K562 (cell line): ENCODE measurements at regions not wholly inside any gene's neighbourhood (a gene's known extent, or its start where the extent isn't known, plus 50 kb on each side); places are given as distances from the start of the nearest gene placed in this dataset.

ENCODE experiments used
- CHCHD3 ChIP-seq: fragments of 250-450 bp; sonication (Bioruptor Pico); IDR thresholded peaks from 2 replicates; pipeline ENCODE4 v2.1.2; 2022; ENCODE audit warnings: mild to moderate bottlenecking
- CREB1 ChIP-seq, 2 experiments: sonication (generic) in 1 of 2; formaldehyde crosslinking in 1 of 2; IDR thresholded peaks; 2 replicates each; pipeline versions ENCODE4 v1.6.1 to v1.8.0; 2012 to 2022; ENCODE audit warnings: inconsistent platforms in 1 of 2, mild to moderate bottlenecking in 1 of 2, missing genetic modification reagents in 1 of 2, moderate library complexity in 1 of 2
- HMG20B ChIP-seq: fragments of 250-450 bp; sonication (Bioruptor Pico); IDR thresholded peaks from 2 replicates; pipeline ENCODE4 v1.5.0; 2021; ENCODE audit warnings: mild to moderate bottlenecking
- MECOM ChIP-seq: fragments of 250-450 bp; sonication (Bioruptor Pico); IDR thresholded peaks from 2 replicates; pipeline ENCODE4 v1.8.0; 2022; ENCODE audit warnings: inconsistent platforms
- MGA ChIP-seq: fragments of 450-650 bp; IDR thresholded peaks from 2 replicates; pipeline ENCODE4 v1.6.1; 2016; ENCODE audit warnings: mild to moderate bottlenecking, moderate library complexity
- RHOXF2B ChIP-seq: fragments of 250-450 bp; sonication (Bioruptor Pico); conservative IDR thresholded peaks from 2 replicates; pipeline ENCODE4 v1.5.1; 2021
- SIN3A ChIP-seq, 2 experiments: fragments of 150-350 bp in 1 of 2; IDR thresholded peaks; 2 replicates each; pipeline ENCODE4 v1.6.1; 2011 to 2016; ENCODE audit warnings: borderline replicate concordance in 2 of 2, low read depth in 2 of 2, low read length in 2 of 2, mild to moderate bottlenecking in 2 of 2, moderate library complexity in 2 of 2; ENCODE audit not compliant: control insufficient read depth in 1 of 2
- STAT6 ChIP-seq: sonication (generic); formaldehyde crosslinking; IDR thresholded peaks from 2 replicates; pipeline ENCODE4 v1.8.1; 2023; ENCODE audit warnings: mild to moderate bottlenecking, missing genetic modification reagents
- VEZF1 ChIP-seq: fragments of 200-800 bp; sonication (Bioruptor generic); IDR thresholded peaks from 2 replicates; pipeline ENCODE4 v1.6.1; 2017; ENCODE audit warnings: missing genetic modification characterization, missing compliant biosample characterization
- ZBTB26 ChIP-seq: fragments of 450-650 bp; formaldehyde crosslinking; IDR thresholded peaks from 2 replicates; pipeline ENCODE4 v1.4.0; 2022; ENCODE audit warnings: missing genetic modification characterization
- ZKSCAN1 ChIP-seq: fragments of 150-350 bp; IDR thresholded peaks from 2 replicates; pipeline ENCODE4 v1.6.1; 2016; ENCODE audit warnings: low read depth, low read length
- ZNF140 ChIP-seq: fragments of 250-450 bp; sonication (Bioruptor Pico); IDR thresholded peaks from 2 replicates; pipeline ENCODE4 v1.8.0; 2021; ENCODE audit warnings: moderate library complexity, mild to moderate bottlenecking, inconsistent platforms

GRCh38 chr1:188359315-188359714, 1530.6 kb downstream of the PLA2G4A start (continued):
- no peak for TF ChIP-seq MGA
- no peak for TF ChIP-seq ZKSCAN1
- TF ChIP-seq CREB1 (IDR thresholded peaks at IDR 0.05): no peak
- no peak for TF ChIP-seq CREB1 (CRISPR knock-in tag; IDR thresholded peaks at IDR 0.05)
- no peak for TF ChIP-seq RHOXF2B (CRISPR knock-in tag)
- TF ChIP-seq ZBTB26 (CRISPR knock-in tag): no peak
- TF ChIP-seq CHCHD3 (CRISPR knock-in tag): no peak
- no peak for TF ChIP-seq HMG20B (CRISPR knock-in tag)
- TF ChIP-seq STAT6 (CRISPR knock-in tag): no peak
- TF ChIP-seq MECOM (CRISPR knock-in tag): no peak
- no peak for TF ChIP-seq SIN3A (IDR thresholded peaks at IDR 0.05; ENCODE audit: borderline replicate concordance in 2 of 2, control insufficient read depth in 1 of 2, low read depth in 2 of 2, low read length in 2 of 2)
- TF ChIP-seq VEZF1 (CRISPR knock-in tag): no peak
- no peak for TF ChIP-seq ZNF140 (CRISPR knock-in tag)
